Mesendoderm (in vitro differentiated cells): ENCODE measurements at regions not wholly inside any gene's neighbourhood (a gene's known extent, or its start where the extent isn't known, plus 50 kb on each side); places are given as distances from the start of the nearest gene placed in this dataset.
"Not testable (repeated sequence)": the region's sequence is repeated elsewhere in the genome, so short reads cannot be mapped to it uniquely, and the experiment has no call there.

ENCODE experiments used
- DNase-seq: peaks from one replicate; pipeline ENCODE4 v3.0.0; 2013
- H2AK5ac ChIP-seq: 2 replicates; pipeline ENCODE4 v1.6.1; 2013; ENCODE audit warnings: low read length, inconsistent platforms
- H2BK120ac ChIP-seq: 2 replicates; pipeline ENCODE4 v1.6.1; 2013; ENCODE audit warnings: low read depth, mild to moderate bottlenecking, low read length, moderate library complexity, mixed read lengths
- H2BK15ac ChIP-seq: replicated peaks from 2 replicates; pipeline ENCODE4 v1.6.1; 2013; ENCODE audit warnings: low read depth, mild to moderate bottlenecking, moderate library complexity
- H2BK5ac ChIP-seq: 2 replicates; pipeline ENCODE4 v1.6.1; 2013; ENCODE audit warnings: low read length, inconsistent platforms
- H3K18ac ChIP-seq: 2 replicates; pipeline ENCODE4 v1.6.1; 2013; ENCODE audit warnings: mild to moderate bottlenecking, low read length, mixed read lengths
- H3K23ac ChIP-seq: one replicate; pipeline ENCODE4 v1.6.1; 2013; ENCODE audit warnings: low read length
- H3K27ac ChIP-seq: 2 replicates; pipeline ENCODE4 v1.5.1; 2013; ENCODE audit warnings: low read depth, mild to moderate bottlenecking, inconsistent platforms, low read length, moderate library complexity
- H3K27me3 ChIP-seq: 2 replicates; pipeline ENCODE4 v1.6.1; 2013; ENCODE audit warnings: low read length, control low read depth, mild to moderate bottlenecking, inconsistent platforms; ENCODE audit not compliant: insufficient read depth, poor library complexity
- H3K36me3 ChIP-seq: 2 replicates; pipeline ENCODE4 v1.6.1; 2013; ENCODE audit warnings: low read length, inconsistent platforms; ENCODE audit not compliant: control insufficient read depth, insufficient read depth
- H3K4ac ChIP-seq: one replicate; pipeline ENCODE4 v1.6.1; 2013; ENCODE audit warnings: low read depth, mild to moderate bottlenecking, low read length, moderate library complexity
- H3K4me1 ChIP-seq: 2 replicates; pipeline ENCODE4 v1.6.1; 2013; ENCODE audit warnings: low read depth, low read length, inconsistent platforms; ENCODE audit not compliant: control insufficient read depth
- H3K4me2 ChIP-seq: 2 replicates; pipeline ENCODE4 v1.6.1; 2013; ENCODE audit warnings: low read length
- H3K4me3 ChIP-seq: 2 replicates; pipeline ENCODE4 v1.5.1; 2013; ENCODE audit warnings: mild to moderate bottlenecking, low read length
- H3K56ac ChIP-seq: one replicate; pipeline ENCODE4 v1.6.1; 2013; ENCODE audit warnings: low read length
- H3K79me1 ChIP-seq: 2 replicates; pipeline ENCODE4 v1.6.1; 2013; ENCODE audit warnings: low read length, inconsistent platforms
- H3K79me2 ChIP-seq: 2 replicates; pipeline ENCODE4 v1.6.1; 2013; ENCODE audit warnings: mild to moderate bottlenecking, low read length; ENCODE audit not compliant: control insufficient read depth, insufficient read depth
- H3K9ac ChIP-seq: 2 replicates; pipeline ENCODE4 v1.6.1; 2013; ENCODE audit warnings: low read length, inconsistent platforms
- H4K5ac ChIP-seq: one replicate; pipeline ENCODE4 v1.6.1; 2013; ENCODE audit warnings: low read length
- H4K8ac ChIP-seq: one replicate; pipeline ENCODE4 v1.6.1; 2013; ENCODE audit warnings: low read depth, mild to moderate bottlenecking, control low read depth, low read length, moderate library complexity
- WGBS: extraction: QIAGEN DNeasy Blood & Tissue Kit; methylation state at CpG from one replicate; pipeline ENCODE4 v1.1.7; 2013; ENCODE audit warnings: low lambda C conversion rate, missing lambda C conversion rate; ENCODE audit not compliant: insufficient coverage; ENCODE audit errors: extremely low coverage; 5-methylcytosine and 5-hydroxymethylcytosine counted together

- H3K79me1 ChIP-seq, result no peaks in the 10 kb centered on the region
- no CpG with 5 or more reads among the region's 5 CpGs for WGBS
Measured at GRCh38 chr5:92695123-92696003, 885.7 kb downstream of the NR2F1-AS1 start.

GRCh38 chr5:92694067-92694466 lies 887.0 kb downstream of the NR2F1-AS1 start:
- Histone ChIP-seq H4K5ac (no peak overlapping the region), H3K27ac (no peak overlapping the region), H2BK15ac (no peak overlapping the region), H2AK5ac (no peak overlapping the region), H3K18ac (no peak overlapping the region), H3K4me2 (no peak overlapping the region), H2BK120ac (no peak overlapping the region), H3K9ac (no peak overlapping the region), H3K4me3 (no peak overlapping the region), H3K23ac (no peak overlapping the region), H3K4me1 (peaks cover 2% of the 10 kb centered on the region), H3K79me1 (no peaks in the 10 kb centered on the region), H3K79me2 (no peaks in the 10 kb centered on the region), H3K36me3 (no peaks in the 10 kb centered on the region), H4K8ac (no peak overlapping the region), H3K56ac (no peak overlapping the region), H3K4ac (no peak overlapping the region), H3K27me3 (no peaks in the 10 kb centered on the region), H2BK5ac (no peak overlapping the region)
- no peak for DNase-seq
- no CpG with 5 or more reads among the region's 2 CpGs for WGBS

More at GRCh38 chr5:92695123-92696003, 885.7 kb downstream of the NR2F1-AS1 start:
- Histone ChIP-seq H2BK15ac (no peak overlapping the region), H3K4me2 (no peak overlapping the region), H3K4ac (no peak overlapping the region), H3K4me1 (peaks cover 2% of the 10 kb centered on the region), H2BK120ac (no peak overlapping the region), H4K5ac (no peak overlapping the region), H3K9ac (no peak overlapping the region), H2AK5ac (no peak overlapping the region), H4K8ac (no peak overlapping the region), H3K23ac (no peak overlapping the region), H3K56ac (no peak overlapping the region), H3K36me3 (no peaks in the 10 kb centered on the region), H2BK5ac (no peak overlapping the region), H3K18ac (no peak overlapping the region), H3K79me2 (no peaks in the 10 kb centered on the region), H3K27ac (no peak overlapping the region), H3K27me3 (no peaks in the 10 kb centered on the region), H3K4me3 (no peak overlapping the region)
- no peak for DNase-seq

- not testable (repeated sequence) for H2BK15ac ChIP-seq, H2BK120ac ChIP-seq, H2BK5ac ChIP-seq, H3K79me1 ChIP-seq, H3K23ac ChIP-seq, DNase-seq, H3K56ac ChIP-seq, H4K5ac ChIP-seq, H3K27ac ChIP-seq, H3K36me3 ChIP-seq, H3K4ac ChIP-seq, H3K4me1 ChIP-seq, H3K18ac ChIP-seq, H3K27me3 ChIP-seq, H2AK5ac ChIP-seq, H3K4me3 ChIP-seq, H3K4me2 ChIP-seq, H3K79me2 ChIP-seq, H4K8ac ChIP-seq, H3K9ac ChIP-seq
- no CpG with 5 or more reads among the region's 5 CpGs for WGBS
Measured at GRCh38 chr5:92691955-92692354, 889.1 kb downstream of the NR2F1-AS1 start.

DNA sequence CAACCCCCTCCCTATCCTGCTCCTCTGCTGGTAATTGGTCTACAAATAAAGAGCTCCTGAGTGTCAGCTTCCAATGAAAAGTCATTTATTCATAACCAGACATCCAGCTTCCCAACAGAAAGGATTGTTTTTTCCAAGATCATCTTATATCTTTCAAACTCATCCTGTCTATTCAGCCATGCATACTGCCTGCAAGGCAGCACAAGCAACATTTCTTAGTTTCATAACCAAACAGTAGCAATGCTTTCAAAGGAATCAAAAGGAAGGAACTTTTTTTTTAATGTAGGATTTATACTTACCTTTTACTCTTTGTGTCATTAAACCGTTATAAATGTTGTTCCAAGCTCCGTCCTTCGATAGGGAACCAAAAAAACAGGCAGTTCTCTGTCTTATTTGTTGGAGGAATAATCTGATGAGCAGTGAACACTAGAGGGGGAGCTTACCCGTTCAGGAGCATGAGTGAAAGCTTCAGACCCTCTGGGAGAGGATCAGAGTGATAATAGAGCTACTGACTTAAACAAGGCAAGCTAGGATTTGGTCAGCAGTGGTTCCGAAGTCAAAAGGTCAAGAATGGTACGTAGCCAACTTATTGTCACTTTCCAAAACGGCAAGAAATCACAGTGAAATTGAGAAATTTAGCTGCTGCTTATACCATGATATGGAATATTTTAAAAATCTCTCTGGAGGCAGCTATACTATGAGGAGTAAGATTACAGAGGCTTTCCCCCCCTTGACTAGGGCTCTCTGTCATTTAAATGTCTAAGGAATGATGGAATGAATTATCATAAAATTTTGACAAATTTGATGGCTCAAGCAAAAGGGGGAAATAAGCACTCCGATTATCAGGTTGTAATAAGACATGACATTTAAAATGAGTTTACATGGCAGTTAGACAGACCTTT lies 892.9 kb downstream of the NR2F1-AS1 start:
- Histone ChIP-seq H2BK5ac (no peak overlapping the region), H3K27me3 (no peaks in the 10 kb centered on the region), H3K4me3 (no peak overlapping the region), H4K8ac (no peak overlapping the region), H3K23ac (no peak overlapping the region), H3K79me2 (no peaks in the 10 kb centered on the region), H4K5ac (no peak overlapping the region), H3K79me1 (no peaks in the 10 kb centered on the region), H3K36me3 (no peaks in the 10 kb centered on the region), H3K18ac (no peak overlapping the region), H2BK120ac (no peak overlapping the region), H3K4ac (no peak overlapping the region), H3K9ac (no peak overlapping the region), H3K4me2 (no peak overlapping the region), H2AK5ac (no peak overlapping the region), H3K27ac (no peak overlapping the region), H3K4me1 (no peaks in the 10 kb centered on the region), H3K56ac (no peak overlapping the region), H2BK15ac (no peak overlapping the region)
- no CpG with 5 or more reads among the region's 8 CpGs for WGBS
- DNase-seq, result peak; percentile 68

DNA sequence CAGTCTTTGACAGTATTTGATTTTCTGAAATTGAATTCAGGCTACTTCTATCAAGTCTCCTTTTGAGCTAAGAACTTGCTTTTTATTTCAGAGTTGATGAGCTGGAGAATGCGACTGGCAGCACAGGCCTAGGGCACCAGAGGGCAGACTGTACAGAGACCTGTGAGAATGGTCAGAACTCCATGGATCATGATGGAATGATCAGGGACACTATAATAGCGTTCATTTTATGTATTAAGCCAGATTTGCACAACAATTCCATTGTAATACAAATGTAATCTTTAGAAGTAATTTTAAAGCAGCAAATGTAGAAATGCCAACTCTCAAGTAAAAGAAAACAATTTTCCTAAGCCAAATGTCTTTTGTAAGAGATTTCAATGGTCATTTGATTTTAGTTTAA lies 902.4 kb downstream of the NR2F1-AS1 start:
- H3K4me1 ChIP-seq, result no peaks in the 10 kb centered on the region
- H4K8ac ChIP-seq, result no peak overlapping the region
- no peak overlapping the region for H2AK5ac ChIP-seq
- H2BK5ac ChIP-seq, result no peak overlapping the region
- WGBS, result no CpG with 5 or more reads among the region's 2 CpGs
- H3K27me3 ChIP-seq, result no peaks in the 10 kb centered on the region
- DNase-seq, result peak; percentile 14
- H3K79me1 ChIP-seq, result no peaks in the 10 kb centered on the region
- no peak overlapping the region for H3K27ac ChIP-seq
- no peaks in the 10 kb centered on the region for H3K36me3 ChIP-seq
- H3K9ac ChIP-seq, result no peak overlapping the region
- no peak overlapping the region for H3K56ac ChIP-seq
- no peak overlapping the region for H3K4me2 ChIP-seq
- H3K18ac ChIP-seq, result no peak overlapping the region
- no peak overlapping the region for H2BK120ac ChIP-seq
- H3K79me2 ChIP-seq, result no peaks in the 10 kb centered on the region
- H3K4me3 ChIP-seq, result no peak overlapping the region
- no peak overlapping the region for H3K23ac ChIP-seq
- H3K4ac ChIP-seq, result no peak overlapping the region
- H4K5ac ChIP-seq, result no peak overlapping the region
- H2BK15ac ChIP-seq, result no peak overlapping the region
